Activated CD8-positive, alpha-beta T cell treated with anti-CD3 and anti-CD28 coated beads for 36 hours (primary cell): ENCODE measurements at regions not wholly inside any gene's neighbourhood (a gene's known extent, or its start where the extent isn't known, plus 50 kb on each side); places are given as distances from the start of the nearest gene placed in this dataset.

Experiments
- ATAC-seq: fragments of 200-7000 bp; cut with Tn5 transposase; one replicate; pipeline ENCODE4 v1.10.0; 2021; ENCODE audit warnings: mild to moderate bottlenecking, moderate library complexity
- CTCF ChIA-PET: fragments of 350-600 bp; sonication (Branson Sonifier 250); formaldehyde crosslinking; loops from one replicate; lab custom pipeline; 2021; ENCODE audit warnings: antibody characterized with exemption; lab: Charles Lee
- POLR2A ChIA-PET: fragments of 350-600 bp; sonication (Branson Sonifier 250); formaldehyde crosslinking; loops from one replicate; lab custom pipeline; 2021; ENCODE audit warnings: antibody characterized with exemption; lab: Charles Lee
- DNase-seq: peaks from one replicate; pipeline ENCODE4 v3.0.0-alpha.2; 2020
- H3K27ac Mint-ChIP-seq: one replicate; pipeline ENCODE4 v1.8.0; 2021; ENCODE audit warnings: mild to moderate bottlenecking, mixed read lengths
- H3K27me3 Mint-ChIP-seq: one replicate; pipeline ENCODE4 v1.8.0; 2021; ENCODE audit warnings: mixed read lengths
- H3K36me3 Mint-ChIP-seq: one replicate; pipeline ENCODE4 v1.8.0; 2021; ENCODE audit warnings: low read depth, mixed read lengths
- H3K4me1 Mint-ChIP-seq: one replicate; pipeline ENCODE4 v1.8.0; 2021; ENCODE audit warnings: low read depth, mixed read lengths
- H3K4me3 Mint-ChIP-seq: one replicate; pipeline ENCODE4 v1.8.0; 2021; ENCODE audit warnings: mild to moderate bottlenecking, moderate library complexity, mixed read lengths
- H3K9me3 Mint-ChIP-seq: one replicate; pipeline ENCODE4 v1.8.0; 2021; ENCODE audit warnings: mixed read lengths
- intact Hi-C: fragments of 100-400 bp; cut with micrococcal nuclease; formaldehyde crosslinking; loops from one replicate; pipeline ENCODE4 v1.10.0; 2022
- TF ChIP-seq, protein P1 (sequence below): fragments of 200-600 bp; IDR thresholded peaks from one replicate; pipeline ENCODE4 v1.8.0; 2022; ENCODE audit warnings: antibody characterized with exemption, mild to moderate bottlenecking

DNA sequence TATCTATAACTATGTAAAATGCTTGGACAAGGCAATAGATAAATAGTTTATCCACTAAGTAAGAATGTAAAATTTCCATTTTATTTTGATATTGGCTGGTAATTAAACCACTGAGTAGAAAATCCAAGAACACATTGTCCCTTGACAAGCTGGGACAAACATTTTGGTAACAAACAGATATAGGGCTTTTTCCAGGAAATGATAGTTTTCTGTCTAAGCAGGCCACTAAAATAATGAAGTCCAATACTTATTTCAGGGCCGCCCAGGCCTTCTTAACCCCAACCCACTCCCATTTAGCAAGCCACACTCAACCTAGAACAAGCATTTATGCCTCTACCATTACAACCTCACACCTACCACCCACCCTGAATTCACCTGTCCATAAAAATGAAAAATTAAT, 368.6 kb downstream of the PRELID2 start:
- Mint-ChIP-seq H3K27me3 (no peaks in the 10 kb centered on the region), H3K27ac (no peak overlapping the region), H3K4me3 (no peak overlapping the region), H3K4me1 (no peaks in the 10 kb centered on the region), H3K9me3 (no peaks in the 10 kb centered on the region), H3K36me3 (no peaks in the 10 kb centered on the region)
- TF ChIP-seq, protein P1, sequence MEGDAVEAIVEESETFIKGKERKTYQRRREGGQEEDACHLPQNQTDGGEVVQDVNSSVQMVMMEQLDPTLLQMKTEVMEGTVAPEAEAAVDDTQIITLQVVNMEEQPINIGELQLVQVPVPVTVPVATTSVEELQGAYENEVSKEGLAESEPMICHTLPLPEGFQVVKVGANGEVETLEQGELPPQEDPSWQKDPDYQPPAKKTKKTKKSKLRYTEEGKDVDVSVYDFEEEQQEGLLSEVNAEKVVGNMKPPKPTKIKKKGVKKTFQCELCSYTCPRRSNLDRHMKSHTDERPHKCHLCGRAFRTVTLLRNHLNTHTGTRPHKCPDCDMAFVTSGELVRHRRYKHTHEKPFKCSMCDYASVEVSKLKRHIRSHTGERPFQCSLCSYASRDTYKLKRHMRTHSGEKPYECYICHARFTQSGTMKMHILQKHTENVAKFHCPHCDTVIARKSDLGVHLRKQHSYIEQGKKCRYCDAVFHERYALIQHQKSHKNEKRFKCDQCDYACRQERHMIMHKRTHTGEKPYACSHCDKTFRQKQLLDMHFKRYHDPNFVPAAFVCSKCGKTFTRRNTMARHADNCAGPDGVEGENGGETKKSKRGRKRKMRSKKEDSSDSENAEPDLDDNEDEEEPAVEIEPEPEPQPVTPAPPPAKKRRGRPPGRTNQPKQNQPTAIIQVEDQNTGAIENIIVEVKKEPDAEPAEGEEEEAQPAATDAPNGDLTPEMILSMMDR = no peak
- ATAC-seq (no peak), DNase-seq (no peak)
- ChIA-PET CTCF (no interaction called here), POLR2A (no interaction called here)
- intact Hi-C loops = no loop called here

DNA sequence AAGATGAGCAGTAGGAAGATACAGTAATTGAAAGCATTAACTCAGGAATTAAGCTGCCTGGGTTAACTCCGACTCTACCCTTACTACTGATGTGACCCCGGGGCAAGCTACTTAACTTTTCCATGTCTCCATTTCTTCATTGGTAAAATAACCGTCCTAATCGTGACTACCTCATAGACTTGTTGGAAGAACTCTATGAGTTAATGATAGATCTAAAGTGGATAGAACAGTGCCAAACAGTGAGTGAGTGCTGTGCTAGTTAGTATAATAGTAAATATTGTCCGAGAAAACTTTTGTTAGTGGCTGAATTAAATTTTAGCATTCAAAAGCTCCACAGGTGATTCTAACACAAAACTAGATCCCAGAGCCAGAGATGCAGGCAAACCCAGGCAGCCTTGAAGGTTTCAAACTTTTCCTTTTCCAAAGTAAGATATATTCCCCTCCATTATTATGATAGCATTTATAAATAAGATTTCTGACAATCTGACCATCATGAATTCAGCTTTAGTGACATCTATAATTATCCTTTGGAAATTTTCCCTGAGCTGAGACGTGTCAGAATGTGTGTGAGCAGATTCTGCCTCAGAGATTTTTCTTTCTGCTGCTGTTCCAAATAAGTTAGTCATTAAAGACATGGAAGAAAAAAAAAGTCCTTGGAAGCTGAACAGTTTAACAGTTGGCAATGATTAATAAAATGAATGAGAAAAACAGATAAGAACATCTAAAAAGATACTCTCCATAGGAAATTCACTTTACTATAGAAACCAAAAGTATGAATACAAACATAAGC, 369.5 kb downstream of the PRELID2 start:
- POLR2A ChIA-PET = no interaction called here
- DNase-seq = no peak
- no peaks in the 10 kb centered on the region for H3K27me3 Mint-ChIP-seq
- intact Hi-C loops = no loop called here
- H3K9me3 Mint-ChIP-seq = no peaks in the 10 kb centered on the region
- no peak overlapping the region for H3K27ac Mint-ChIP-seq
- CTCF ChIA-PET = no interaction called here
- no peak overlapping the region for H3K4me3 Mint-ChIP-seq
- no peaks in the 10 kb centered on the region for H3K36me3 Mint-ChIP-seq
- H3K4me1 Mint-ChIP-seq = no peaks in the 10 kb centered on the region
- no peak for ATAC-seq
- TF ChIP-seq, protein P1 = no peak

DNA sequence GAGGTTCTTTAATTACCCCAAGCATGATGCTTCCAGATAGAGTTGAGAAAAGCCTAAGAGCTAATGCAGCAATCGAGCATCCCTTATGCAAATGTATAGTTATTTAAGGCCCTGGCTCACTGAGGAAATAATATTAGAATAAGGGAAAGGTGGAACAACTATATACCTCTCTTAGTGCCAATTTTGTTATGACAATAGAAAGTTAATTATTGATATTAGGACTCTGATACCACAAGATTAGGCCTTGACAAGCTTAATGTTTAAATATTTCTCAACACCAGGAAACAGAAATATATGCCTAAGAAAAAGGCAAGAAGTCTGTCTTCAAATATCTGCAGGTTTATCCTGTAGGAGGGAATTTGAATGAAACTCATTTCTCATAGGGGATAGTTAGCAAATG, 371.0 kb downstream of the PRELID2 start:
- Mint-ChIP-seq H3K4me1 (no peaks in the 10 kb centered on the region), H3K36me3 (no peaks in the 10 kb centered on the region), H3K27ac (no peak overlapping the region), H3K4me3 (no peak overlapping the region), H3K9me3 (no peaks in the 10 kb centered on the region), H3K27me3 (no peaks in the 10 kb centered on the region)
- ChIA-PET POLR2A (no interaction called here), CTCF (no interaction called here)
- DNase-seq (no peak), ATAC-seq (no peak)
- intact Hi-C loops = no loop called here
- TF ChIP-seq, protein P1 = no peak

DNA sequence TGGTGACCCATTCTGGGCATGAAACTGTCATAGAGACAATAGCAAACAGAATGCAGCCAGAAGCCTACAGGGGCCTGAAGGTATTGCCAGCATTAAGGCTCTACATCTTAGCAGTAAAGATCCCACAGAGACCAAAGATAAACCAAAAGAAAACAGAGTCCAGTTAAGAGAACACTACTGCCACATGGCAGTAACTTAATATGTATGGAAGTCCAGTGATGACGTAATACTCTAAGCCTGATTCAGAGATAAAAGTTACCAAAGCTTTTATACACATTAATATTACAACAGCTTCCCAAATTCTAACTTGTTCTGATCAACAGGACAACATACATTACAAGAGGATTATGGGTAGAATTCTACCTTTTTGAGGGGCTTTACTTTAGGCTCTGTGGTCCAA, 371.5 kb downstream of the PRELID2 start:
- no peak for DNase-seq
- CTCF ChIA-PET = no interaction called here
- no peak for ATAC-seq
- POLR2A ChIA-PET = no interaction called here
- intact Hi-C loops = no loop called here
- no peak overlapping the region for H3K4me3 Mint-ChIP-seq
- H3K9me3 Mint-ChIP-seq = no peaks in the 10 kb centered on the region
- H3K36me3 Mint-ChIP-seq = no peaks in the 10 kb centered on the region
- no peaks in the 10 kb centered on the region for H3K4me1 Mint-ChIP-seq
- H3K27ac Mint-ChIP-seq = no peak overlapping the region
- H3K27me3 Mint-ChIP-seq = no peaks in the 10 kb centered on the region
- TF ChIP-seq, protein P1 = no peak

DNA sequence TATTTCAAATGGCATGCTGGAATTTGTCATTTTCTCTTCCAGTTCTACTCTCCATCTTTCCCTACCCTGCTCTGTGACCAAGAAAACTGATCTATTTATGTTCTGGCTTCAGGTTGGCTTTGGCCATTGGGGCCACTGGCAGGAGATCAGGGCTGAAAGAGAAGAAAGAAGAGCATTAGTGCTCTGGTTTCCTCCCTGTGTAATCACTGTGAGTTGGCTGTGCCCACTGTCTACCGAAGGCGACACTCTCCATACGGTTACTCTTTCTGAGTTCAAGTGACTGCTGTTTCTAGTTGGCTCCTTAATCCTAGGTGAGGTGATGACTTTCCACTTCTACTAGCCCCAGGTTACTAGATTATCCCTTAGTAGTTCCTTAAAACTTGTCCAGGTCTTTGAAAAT, 372.6 kb downstream of the PRELID2 start:
- H3K27ac Mint-ChIP-seq = no peak overlapping the region
- TF ChIP-seq, protein P1 = no peak
- no peaks in the 10 kb centered on the region for H3K4me1 Mint-ChIP-seq
- DNase-seq (no peak), ATAC-seq (no peak)
- intact Hi-C loops = no loop called here
- no peaks in the 10 kb centered on the region for H3K27me3 Mint-ChIP-seq
- no peaks in the 10 kb centered on the region for H3K9me3 Mint-ChIP-seq
- no peaks in the 10 kb centered on the region for H3K36me3 Mint-ChIP-seq
- H3K4me3 Mint-ChIP-seq = no peak overlapping the region
- ChIA-PET POLR2A (no interaction called here), CTCF (no interaction called here)
